IMR-90 (cell line): ENCODE measurements at regions not wholly inside any gene's neighbourhood (a gene's known extent, or its start where the extent isn't known, plus 50 kb on each side); places are given as distances from the start of the nearest gene placed in this dataset.

Experiments used
- ATAC-seq: fragments of 200-7000 bp; cut with Tn5 transposase; 2 replicates; pipeline ENCODE4 v1.9.1; 2020; ENCODE audit warnings: low read depth, mild to moderate bottlenecking, moderate library complexity
- BruUV-seq: library from RNA; stranded (reverse); fragments of 400-500 nt; replicated peaks from 2 replicates; lab custom pipeline; 2021; lab: Mats Ljungman, UMichigan
- CTCF ChIA-PET: fragments of 300-600 bp; formaldehyde crosslinking; extraction: SDS; loops from one replicate; lab custom pipeline; 2021; ENCODE audit warnings: antibody characterized with exemption; lab: Yijun Ruan, JAX
- POLR2A ChIA-PET: fragments of 300-600 bp; sonication (Branson Sonifier 250); formaldehyde crosslinking; loops from one replicate; lab custom pipeline; 2022; ENCODE audit warnings: antibody characterized with exemption; ENCODE audit not compliant: unreplicated experiment; lab: Charles Lee
- DNase-seq: peaks from one replicate; pipeline ENCODE4 v3.0.0; 2013
- H2AFZ ChIP-seq: replicated peaks from 2 replicates; pipeline ENCODE3; 2013; ENCODE audit warnings: low read length, mild to moderate bottlenecking; ENCODE audit not compliant: poor library complexity
- H2AK5ac ChIP-seq: 2 replicates; pipeline ENCODE4 v1.6.1; 2013; ENCODE audit warnings: low read depth, low read length, inconsistent platforms
- H2AK9ac ChIP-seq: replicated peaks from 2 replicates; pipeline ENCODE3; 2013; ENCODE audit warnings: mild to moderate bottlenecking, low read depth, low read length, moderate library complexity; ENCODE audit not compliant: poor library complexity
- H2BK120ac ChIP-seq: 2 replicates; pipeline ENCODE4 v1.6.1; 2013; ENCODE audit warnings: low read depth, low read length, inconsistent platforms
- H2BK15ac ChIP-seq: 3 replicates; pipeline ENCODE4 v1.6.1; 2013; ENCODE audit warnings: low read depth, low read length, inconsistent platforms
- H2BK20ac ChIP-seq: 2 replicates; pipeline ENCODE4 v1.6.1; 2013; ENCODE audit warnings: low read depth, mild to moderate bottlenecking, inconsistent platforms, low read length, moderate library complexity
- H2BK5ac ChIP-seq: 2 replicates; pipeline ENCODE4 v1.6.1; 2013; ENCODE audit warnings: mild to moderate bottlenecking, low read depth, low read length, inconsistent platforms; ENCODE audit not compliant: poor library complexity, severe bottlenecking
- H3K14ac ChIP-seq: replicated peaks from 2 replicates; pipeline ENCODE4 v1.6.1; 2013; ENCODE audit warnings: low read depth, low read length, inconsistent platforms
- H3K18ac ChIP-seq: 2 replicates; pipeline ENCODE4 v1.6.1; 2013; ENCODE audit warnings: low read depth, low read length, control low read depth
- H3K23ac ChIP-seq: 2 replicates; pipeline ENCODE4 v1.6.1; 2013; ENCODE audit warnings: low read depth, low read length, inconsistent platforms
- H3K27ac ChIP-seq: 2 replicates; pipeline ENCODE4 v1.5.1; 2013; ENCODE audit warnings: mild to moderate bottlenecking, control low read depth, low read length; ENCODE audit not compliant: insufficient read depth
- H3K27me3 ChIP-seq: 2 replicates; pipeline ENCODE4 v1.6.1; 2013; ENCODE audit warnings: low read length; ENCODE audit not compliant: control insufficient read depth, insufficient read depth
- H3K36me3 ChIP-seq: 2 replicates; pipeline ENCODE4 v1.6.1; 2013; ENCODE audit warnings: low read length, mixed read lengths; ENCODE audit not compliant: control insufficient read depth, insufficient read depth
- H3K4ac ChIP-seq: 2 replicates; pipeline ENCODE4 v1.6.1; 2013; ENCODE audit warnings: low read depth, low read length, inconsistent platforms
- H3K4me1 ChIP-seq: 2 replicates; pipeline ENCODE4 v1.6.1; 2013; ENCODE audit warnings: low read length, mixed read lengths; ENCODE audit not compliant: control insufficient read depth, insufficient read depth
- H3K4me2 ChIP-seq: 2 replicates; pipeline ENCODE4 v1.6.1; 2013; ENCODE audit warnings: low read depth, mild to moderate bottlenecking, control low read depth, low read length, moderate library complexity
- H3K4me3 ChIP-seq: 2 replicates; pipeline ENCODE4 v1.5.1; 2013; ENCODE audit warnings: low read depth, mild to moderate bottlenecking, control low read depth, low read length, moderate library complexity; ENCODE audit not compliant: insufficient read depth
- H3K56ac ChIP-seq: 2 replicates; pipeline ENCODE4 v1.6.1; 2013; ENCODE audit warnings: low read length, inconsistent platforms; ENCODE audit not compliant: insufficient read depth; ENCODE audit errors: extremely low read depth
- H3K79me1 ChIP-seq, 2 experiments: 2 replicates each; pipeline ENCODE4 v1.6.1; 2013; ENCODE audit warnings: low read length in 2 of 2, inconsistent platforms in 1 of 2, low read depth in 1 of 2
- H3K9ac ChIP-seq: 2 replicates; pipeline ENCODE4 v1.6.1; 2013; ENCODE audit warnings: low read depth, low read length, control low read depth
- H3K9me1 ChIP-seq: 2 replicates; pipeline ENCODE4 v1.6.1; 2013; ENCODE audit warnings: low read length, inconsistent platforms; ENCODE audit not compliant: insufficient read depth
- H3K9me3 ChIP-seq: 2 replicates; pipeline ENCODE4 v1.6.1; 2013; ENCODE audit warnings: low read length; ENCODE audit not compliant: control insufficient read depth, insufficient read depth
- H4K20me1 ChIP-seq: 2 replicates; pipeline ENCODE4 v1.6.1; 2013; ENCODE audit warnings: low read length, inconsistent platforms; ENCODE audit not compliant: insufficient read depth
- H4K5ac ChIP-seq: 2 replicates; pipeline ENCODE4 v1.6.1; 2013; ENCODE audit warnings: mild to moderate bottlenecking, low read depth, low read length, control low read depth
- H4K8ac ChIP-seq, 2 experiments: 2 replicates each; pipeline ENCODE4 v1.6.1; 2013; ENCODE audit warnings: low read depth in 2 of 2, low read length in 2 of 2, control low read depth in 1 of 2, inconsistent platforms in 1 of 2
- H4K91ac ChIP-seq: 2 replicates; pipeline ENCODE4 v1.6.1; 2013; ENCODE audit warnings: low read depth, low read length, inconsistent platforms; ENCODE audit not compliant: insufficient read depth
- BHLHE40 ChIP-seq: fragments of 150-350 bp; IDR thresholded peaks from 2 replicates; pipeline ENCODE4 v1.6.1; 2016; ENCODE audit warnings: mild to moderate bottlenecking, low read depth, low read length
- CEBPB ChIP-seq: IDR thresholded peaks from 2 replicates; pipeline ENCODE4 v1.6.1; 2012; ENCODE audit warnings: low read depth, low read length, improper control_type of control experiment
- CHD1 ChIP-seq: IDR thresholded peaks from 2 replicates; pipeline ENCODE4 v1.6.1; 2012; ENCODE audit warnings: low read depth, low read length, improper control_type of control experiment
- ELK1 ChIP-seq: fragments of 150-350 bp; IDR thresholded peaks from 2 replicates; pipeline ENCODE4 v1.6.1; 2016; ENCODE audit warnings: low read depth, mild to moderate bottlenecking, low read length, moderate library complexity, borderline replicate concordance
- FOS ChIP-seq: fragments of 150-350 bp; IDR thresholded peaks from 2 replicates; pipeline ENCODE4 v1.6.1; 2016; ENCODE audit warnings: low read depth, low read length
- MAFK ChIP-seq: IDR thresholded peaks from 2 replicates; pipeline ENCODE4 v1.6.1; 2012; ENCODE audit warnings: low read depth, low read length, improper control_type of control experiment
- MAZ ChIP-seq: IDR thresholded peaks from 2 replicates; pipeline ENCODE4 v1.6.1; 2012; ENCODE audit warnings: low read depth, mild to moderate bottlenecking, low read length, improper control_type of control experiment, moderate library complexity, borderline replicate concordance
- MXI1 ChIP-seq: IDR thresholded peaks from 2 replicates; pipeline ENCODE4 v1.6.1; 2012; ENCODE audit warnings: low read depth, mild to moderate bottlenecking, low read length, moderate library complexity, borderline replicate concordance
- NFE2L2 ChIP-seq: fragments of 150-350 bp; IDR thresholded peaks from 2 replicates; pipeline ENCODE4 v1.6.1; 2016; ENCODE audit warnings: low read depth, mild to moderate bottlenecking, low read length
- POLR2A ChIP-seq: IDR thresholded peaks from 2 replicates; pipeline ENCODE4 v1.6.1; 2012; ENCODE audit warnings: mild to moderate bottlenecking, low read depth, low read length
- RAD21 ChIP-seq: IDR thresholded peaks from 2 replicates; pipeline ENCODE4 v1.6.1; 2012; ENCODE audit warnings: low read length, improper control_type of control experiment
- RCOR1 ChIP-seq: IDR thresholded peaks from 2 replicates; pipeline ENCODE4 v1.6.1; 2012; ENCODE audit warnings: mild to moderate bottlenecking, low read length, improper control_type of control experiment; ENCODE audit not compliant: insufficient replicate concordance
- RFX5 ChIP-seq: IDR thresholded peaks from 2 replicates; pipeline ENCODE4 v1.8.0; 2012; ENCODE audit warnings: low read depth, mild to moderate bottlenecking, low read length, moderate library complexity
- SMC3 ChIP-seq: fragments of 150-350 bp; IDR thresholded peaks from 2 replicates; pipeline ENCODE4 v1.6.1; 2016; ENCODE audit warnings: low read depth, mild to moderate bottlenecking, antibody characterized with exemption, low read length, moderate library complexity
- USF2 ChIP-seq: fragments of 150-350 bp; IDR thresholded peaks from 2 replicates; pipeline ENCODE4 v1.6.1; 2017; ENCODE audit warnings: mild to moderate bottlenecking, antibody characterized with exemption, low read length, low read depth
- WGBS, 2 experiments: methylation state at CpG; one replicate each; pipeline versions ENCODE4 v1.1.5 to v1.1.7; 2013; ENCODE audit warnings: missing lambda C conversion rate in 2 of 2; ENCODE audit not compliant: insufficient read length in 1 of 2; ENCODE audit errors: extremely low coverage in 2 of 2; 5-methylcytosine and 5-hydroxymethylcytosine counted together
- dilution Hi-C: fragments of 300-500 bp; cut with HindIII; formaldehyde crosslinking; loops from one replicate; pipeline ENCODE4 v1.14.3; 2018; ENCODE audit warnings: low sequenced_read_pairs; ENCODE audit not compliant: unreplicated experiment
- in situ Hi-C: fragments of 300-500 bp; cut with MboI; formaldehyde crosslinking; loops from 3 replicates; pipeline ENCODE4 v1.14.3; 2019; ENCODE audit warnings: low sequenced_read_pairs, inconsistent platforms, mixed read lengths
- intact Hi-C: fragments of 100-400 bp; cut with micrococcal nuclease; formaldehyde crosslinking; loops from 2 replicates; pipeline ENCODE4 v1.10.0; 2022
- TF ChIP-seq, protein P1 (sequence below): conservative IDR thresholded peaks from 2 replicates; pipeline ENCODE4 v1.5.1; 2012; ENCODE audit warnings: mild to moderate bottlenecking, low read depth, low read length, improper control_type of control experiment

- Histone ChIP-seq H4K5ac (no peak overlapping the region), H3K18ac (no peak overlapping the region), H2BK20ac (no peak overlapping the region), H3K27ac (no peak overlapping the region), H3K4me3 (no peak overlapping the region), H4K20me1 (no peaks in the 10 kb centered on the region), H2BK15ac (no peak overlapping the region), H4K91ac (no peak overlapping the region), H2BK5ac (no peak overlapping the region), H3K36me3 (no peaks in the 10 kb centered on the region), H2AK5ac (no peak overlapping the region), H3K79me1 (no peaks in the 10 kb centered on the region), H4K8ac (no peak overlapping the region), H3K4ac (no peak overlapping the region), H3K4me1 (no peaks in the 10 kb centered on the region), H3K9me3 (peaks cover 4% of the 10 kb centered on the region; the same call in 1 of the 2 replicates), H3K9me1 (no peaks in the 10 kb centered on the region), H3K4me2 (no peak overlapping the region), H3K9ac (no peak overlapping the region), H2BK120ac (no peak overlapping the region), H3K27me3 (peaks cover 1% of the 10 kb centered on the region; the same call in 1 of the 2 replicates), H3K14ac (no peak overlapping the region), H3K23ac (no peak overlapping the region), H2AK9ac (no peak overlapping the region), H2AFZ (no peak overlapping the region), H3K56ac (no peak overlapping the region)
- no TSS peak for BruUV-seq
- no peak for ATAC-seq
- ChIA-PET CTCF (no interaction called here), POLR2A (no interaction called here)
- DNase-seq, result no peak
- dilution Hi-C loops, result no loop called here
- in situ Hi-C loops, result no loop called here
- intact Hi-C loops, result no loop called here
- TF ChIP-seq NFE2L2 (no peak), CHD1 (no peak), BHLHE40 (no peak), FOS (no peak), RFX5 (no peak), MXI1 (no peak), SMC3 (no peak), MAZ (no peak), ELK1 (no peak), USF2 (no peak), POLR2A (no peak), RAD21 (no peak), CEBPB (no peak), RCOR1 (no peak), MAFK (no peak)
- TF ChIP-seq, protein P1, sequence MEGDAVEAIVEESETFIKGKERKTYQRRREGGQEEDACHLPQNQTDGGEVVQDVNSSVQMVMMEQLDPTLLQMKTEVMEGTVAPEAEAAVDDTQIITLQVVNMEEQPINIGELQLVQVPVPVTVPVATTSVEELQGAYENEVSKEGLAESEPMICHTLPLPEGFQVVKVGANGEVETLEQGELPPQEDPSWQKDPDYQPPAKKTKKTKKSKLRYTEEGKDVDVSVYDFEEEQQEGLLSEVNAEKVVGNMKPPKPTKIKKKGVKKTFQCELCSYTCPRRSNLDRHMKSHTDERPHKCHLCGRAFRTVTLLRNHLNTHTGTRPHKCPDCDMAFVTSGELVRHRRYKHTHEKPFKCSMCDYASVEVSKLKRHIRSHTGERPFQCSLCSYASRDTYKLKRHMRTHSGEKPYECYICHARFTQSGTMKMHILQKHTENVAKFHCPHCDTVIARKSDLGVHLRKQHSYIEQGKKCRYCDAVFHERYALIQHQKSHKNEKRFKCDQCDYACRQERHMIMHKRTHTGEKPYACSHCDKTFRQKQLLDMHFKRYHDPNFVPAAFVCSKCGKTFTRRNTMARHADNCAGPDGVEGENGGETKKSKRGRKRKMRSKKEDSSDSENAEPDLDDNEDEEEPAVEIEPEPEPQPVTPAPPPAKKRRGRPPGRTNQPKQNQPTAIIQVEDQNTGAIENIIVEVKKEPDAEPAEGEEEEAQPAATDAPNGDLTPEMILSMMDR, result no peak
- 80% methylated on average over 1 of the region's 5 CpGs; no CpG with 5 or more reads in 1 of the 2 experiments for WGBS, 2 experiments
These were observed 212.8 kb upstream of the KLF12 start for GRCh38 chr13:74346960-74347359.
